ENCODE measurements at regions not wholly inside any gene's neighbourhood (a gene's known extent, or its start where the extent isn't known, plus 50 kb on each side); places are given as distances from the start of the nearest gene placed in this dataset.

DNA sequence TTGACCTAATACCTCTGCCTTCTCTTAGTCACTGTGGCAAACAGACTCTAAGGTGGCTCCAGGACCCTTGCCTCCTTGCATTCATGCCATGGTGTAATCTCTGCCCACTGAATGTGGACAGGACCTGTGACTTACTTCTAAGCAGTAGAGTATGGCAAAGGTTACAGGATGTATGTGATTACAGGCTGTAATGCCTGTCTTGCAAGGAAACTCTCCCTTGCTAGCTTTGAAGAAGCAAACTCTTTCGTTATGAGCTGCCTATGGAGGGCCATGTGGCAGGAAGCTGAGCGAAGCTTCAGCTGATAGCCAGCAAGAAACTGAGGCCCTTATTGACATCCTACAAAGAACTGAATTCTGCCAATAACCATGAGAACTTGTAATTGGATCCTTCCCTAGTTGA is 103.3 kb upstream of the HMHB1 start:
- Histone ChIP-seq H3K36me3 (ENCODE audit: control insufficient read depth, insufficient read depth, low read length) (no peaks in the 10 kb centered on the region), H3K27ac (ENCODE audit: low read length) (no peak overlapping the region), H3K9me3 (ENCODE audit: control insufficient read depth, insufficient read depth, low read depth, low read length) (no peaks in the 10 kb centered on the region), H3K4me3 (ENCODE audit: low read depth in 2 of 2, low read length in 2 of 2) (no peak overlapping the region), H3K4me1 (ENCODE audit: control insufficient read depth, insufficient read depth, low read length) (no peaks in the 10 kb centered on the region), H3K27me3 (ENCODE audit: control insufficient read depth, insufficient read depth, low read length) (no peaks in the 10 kb centered on the region)
- intact Hi-C loops (cut with micrococcal nuclease; ENCODE audit: unreplicated experiment) (no loop called here), in situ Hi-C loops (cut with HindIII; ENCODE audit: low pct_unique_long_range_greater_than_20kb, low sequenced_read_pairs) (no loop called here)
- no peak for DNase-seq (ENCODE audit: low read depth, low spot score)
- CTCF ChIA-PET: interaction anchor here (0.6 kb wide), 1 partner anchor 174 kb away, joined by 3 read pairs; no protein-coding TSS in a partner anchor
- TF ChIP-seq TCF7L2 (IDR thresholded peaks at IDR 0.05; ENCODE audit: low read depth, low read length): no peak
- no peak for TF ChIP-seq SIN3A (IDR thresholded peaks at IDR 0.05; ENCODE audit: borderline replicate concordance, insufficient read depth, low read depth, low read length)
- TF ChIP-seq, protein P1, sequence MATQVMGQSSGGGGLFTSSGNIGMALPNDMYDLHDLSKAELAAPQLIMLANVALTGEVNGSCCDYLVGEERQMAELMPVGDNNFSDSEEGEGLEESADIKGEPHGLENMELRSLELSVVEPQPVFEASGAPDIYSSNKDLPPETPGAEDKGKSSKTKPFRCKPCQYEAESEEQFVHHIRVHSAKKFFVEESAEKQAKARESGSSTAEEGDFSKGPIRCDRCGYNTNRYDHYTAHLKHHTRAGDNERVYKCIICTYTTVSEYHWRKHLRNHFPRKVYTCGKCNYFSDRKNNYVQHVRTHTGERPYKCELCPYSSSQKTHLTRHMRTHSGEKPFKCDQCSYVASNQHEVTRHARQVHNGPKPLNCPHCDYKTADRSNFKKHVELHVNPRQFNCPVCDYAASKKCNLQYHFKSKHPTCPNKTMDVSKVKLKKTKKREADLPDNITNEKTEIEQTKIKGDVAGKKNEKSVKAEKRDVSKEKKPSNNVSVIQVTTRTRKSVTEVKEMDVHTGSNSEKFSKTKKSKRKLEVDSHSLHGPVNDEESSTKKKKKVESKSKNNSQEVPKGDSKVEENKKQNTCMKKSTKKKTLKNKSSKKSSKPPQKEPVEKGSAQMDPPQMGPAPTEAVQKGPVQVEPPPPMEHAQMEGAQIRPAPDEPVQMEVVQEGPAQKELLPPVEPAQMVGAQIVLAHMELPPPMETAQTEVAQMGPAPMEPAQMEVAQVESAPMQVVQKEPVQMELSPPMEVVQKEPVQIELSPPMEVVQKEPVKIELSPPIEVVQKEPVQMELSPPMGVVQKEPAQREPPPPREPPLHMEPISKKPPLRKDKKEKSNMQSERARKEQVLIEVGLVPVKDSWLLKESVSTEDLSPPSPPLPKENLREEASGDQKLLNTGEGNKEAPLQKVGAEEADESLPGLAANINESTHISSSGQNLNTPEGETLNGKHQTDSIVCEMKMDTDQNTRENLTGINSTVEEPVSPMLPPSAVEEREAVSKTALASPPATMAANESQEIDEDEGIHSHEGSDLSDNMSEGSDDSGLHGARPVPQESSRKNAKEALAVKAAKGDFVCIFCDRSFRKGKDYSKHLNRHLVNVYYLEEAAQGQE (IDR thresholded peaks at IDR 0.05; ENCODE audit: insufficient read depth in 1 of 2, low read depth in 2 of 2, low read length in 1 of 2): no peak
- TF ChIP-seq POLR2AphosphoS5 (IDR thresholded peaks at IDR 0.05; ENCODE audit: low read depth, low read length): no peak
- TF ChIP-seq, protein P2, sequence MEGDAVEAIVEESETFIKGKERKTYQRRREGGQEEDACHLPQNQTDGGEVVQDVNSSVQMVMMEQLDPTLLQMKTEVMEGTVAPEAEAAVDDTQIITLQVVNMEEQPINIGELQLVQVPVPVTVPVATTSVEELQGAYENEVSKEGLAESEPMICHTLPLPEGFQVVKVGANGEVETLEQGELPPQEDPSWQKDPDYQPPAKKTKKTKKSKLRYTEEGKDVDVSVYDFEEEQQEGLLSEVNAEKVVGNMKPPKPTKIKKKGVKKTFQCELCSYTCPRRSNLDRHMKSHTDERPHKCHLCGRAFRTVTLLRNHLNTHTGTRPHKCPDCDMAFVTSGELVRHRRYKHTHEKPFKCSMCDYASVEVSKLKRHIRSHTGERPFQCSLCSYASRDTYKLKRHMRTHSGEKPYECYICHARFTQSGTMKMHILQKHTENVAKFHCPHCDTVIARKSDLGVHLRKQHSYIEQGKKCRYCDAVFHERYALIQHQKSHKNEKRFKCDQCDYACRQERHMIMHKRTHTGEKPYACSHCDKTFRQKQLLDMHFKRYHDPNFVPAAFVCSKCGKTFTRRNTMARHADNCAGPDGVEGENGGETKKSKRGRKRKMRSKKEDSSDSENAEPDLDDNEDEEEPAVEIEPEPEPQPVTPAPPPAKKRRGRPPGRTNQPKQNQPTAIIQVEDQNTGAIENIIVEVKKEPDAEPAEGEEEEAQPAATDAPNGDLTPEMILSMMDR (IDR thresholded peaks at IDR 0.05): no peak
- ATAC-seq: no peak
- POLR2A ChIA-PET: no interaction called here
- BruUV-seq (replicated peaks): no TSS peak

DNA sequence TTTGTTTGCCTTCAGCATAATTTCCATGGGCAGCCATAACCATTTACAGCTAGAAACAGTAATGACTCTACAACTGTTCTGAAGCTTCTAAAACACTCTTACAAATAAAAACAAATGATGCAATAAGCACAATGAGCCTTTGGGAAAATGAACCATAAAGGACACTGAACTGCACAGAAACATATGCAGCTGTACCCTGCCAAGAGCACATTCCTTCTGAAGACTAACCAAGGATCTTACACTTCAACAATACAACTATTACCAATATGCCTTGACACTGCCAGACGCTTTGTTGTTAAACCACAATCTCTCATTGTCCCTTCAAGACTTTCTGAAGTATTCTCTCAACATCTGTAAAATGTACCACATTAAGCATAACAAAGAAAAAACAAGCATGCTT is 104.2 kb upstream of the HMHB1 start:
- intact Hi-C loops (cut with micrococcal nuclease; ENCODE audit: unreplicated experiment): no loop called here
- DNase-seq (ENCODE audit: low read depth, low spot score): no peak

More for the DNA sequence above, 104.2 kb upstream of the HMHB1 start:
- Histone ChIP-seq H3K36me3 (ENCODE audit: control insufficient read depth, insufficient read depth, low read length) (no peaks in the 10 kb centered on the region), H3K4me3 (ENCODE audit: low read depth in 2 of 2, low read length in 2 of 2) (no peak overlapping the region), H3K4me1 (ENCODE audit: control insufficient read depth, insufficient read depth, low read length) (no peaks in the 10 kb centered on the region), H3K27me3 (ENCODE audit: control insufficient read depth, insufficient read depth, low read length) (no peaks in the 10 kb centered on the region), H3K27ac (ENCODE audit: low read length) (no peak overlapping the region), H3K9me3 (ENCODE audit: control insufficient read depth, insufficient read depth, low read depth, low read length) (no peaks in the 10 kb centered on the region)
- in situ Hi-C loops (cut with HindIII; ENCODE audit: low pct_unique_long_range_greater_than_20kb, low sequenced_read_pairs): no loop called here
- BruUV-seq (replicated peaks): no TSS peak
- no peak for ATAC-seq
- POLR2A ChIA-PET: interaction anchor here (0.6 kb wide), 1 partner anchor 50 kb away, joined by 3 read pairs; no protein-coding TSS in a partner anchor
- TF ChIP-seq TCF7L2 (IDR thresholded peaks at IDR 0.05; ENCODE audit: low read depth, low read length): no peak
- TF ChIP-seq, protein P1 (IDR thresholded peaks at IDR 0.05; ENCODE audit: insufficient read depth in 1 of 2, low read depth in 2 of 2, low read length in 1 of 2): no peak
- TF ChIP-seq, protein P2 (IDR thresholded peaks at IDR 0.05): no peak
- CTCF ChIA-PET: no interaction called here
